T follicular helper cell (primary cell): ENCODE measurements at regions not wholly inside any gene's neighbourhood (a gene's known extent, or its start where the extent isn't known, plus 50 kb on each side); places are given as distances from the start of the nearest gene placed in this dataset.

ENCODE experiments used
- DNase-seq: peaks from one replicate; pipeline ENCODE4 v3.0.0-alpha.2; 2020; ENCODE audit warnings: low read depth

GRCh38 chr16:82405736-82406135 is 221.0 kb upstream of the CDH13 start:
- no peak for DNase-seq

GRCh38 chr16:82404586-82405315 is 222.0 kb upstream of the CDH13 start:
- DNase-seq = no peak

GRCh38 chr16:82402665-82403218 is 224.0 kb upstream of the CDH13 start:
- no peak for DNase-seq

GRCh38 chr16:82400046-82400445 is 226.7 kb upstream of the CDH13 start:
- DNase-seq = no peak

- no peak for DNase-seq
These were observed 226.5 kb upstream of the MPHOSPH6 start for GRCh38 chr16:82396509-82396908.

- no peak for DNase-seq
These were observed 225.2 kb upstream of the MPHOSPH6 start for GRCh38 chr16:82395212-82395611.

GRCh38 chr16:82391690-82392089 is 221.7 kb upstream of the MPHOSPH6 start:
- no peak for DNase-seq

GRCh38 chr16:82389956-82390650 is 220.1 kb upstream of the MPHOSPH6 start:
- DNase-seq = no peak

- DNase-seq = no peak
These were observed 216.7 kb upstream of the MPHOSPH6 start for GRCh38 chr16:82386761-82387160.

GRCh38 chr16:82384949-82385348 is 214.9 kb upstream of the MPHOSPH6 start:
- DNase-seq = no peak

- DNase-seq = no peak
These were observed 214.0 kb upstream of the MPHOSPH6 start for GRCh38 chr16:82384017-82384416.

GRCh38 chr16:82382521-82382920 is 212.5 kb upstream of the MPHOSPH6 start:
- DNase-seq = no peak

GRCh38 chr16:82379551-82379950 is 209.5 kb upstream of the MPHOSPH6 start:
- no peak for DNase-seq

GRCh38 chr16:82373976-82374375 is 204.0 kb upstream of the MPHOSPH6 start:
- no peak for DNase-seq

- DNase-seq = no peak
These were observed 200.3 kb upstream of the MPHOSPH6 start for GRCh38 chr16:82370282-82370681.

- no peak for DNase-seq
These were observed 198.0 kb upstream of the MPHOSPH6 start for GRCh38 chr16:82368041-82368440.

- DNase-seq = no peak
These were observed 196.4 kb upstream of the MPHOSPH6 start for GRCh38 chr16:82366462-82366861.

- DNase-seq = no peak
These were observed 194.7 kb upstream of the MPHOSPH6 start for GRCh38 chr16:82364690-82365089.

- DNase-seq = no peak
These were observed 193.2 kb upstream of the MPHOSPH6 start for GRCh38 chr16:82363026-82363816.

- no peak for DNase-seq
These were observed 191.9 kb upstream of the MPHOSPH6 start for GRCh38 chr16:82361885-82362284.

GRCh38 chr16:82360024-82360783 is 190.2 kb upstream of the MPHOSPH6 start:
- DNase-seq = no peak
